ENCODE measurements at regions not wholly inside any gene's neighbourhood (a gene's known extent, or its start where the extent isn't known, plus 50 kb on each side); places are given as distances from the start of the nearest gene placed in this dataset.

- no peak for DNase-seq
These were observed 99.0 kb upstream of the KCNG1 start for GRCh38 chr20:51121901-51122412.

DNA sequence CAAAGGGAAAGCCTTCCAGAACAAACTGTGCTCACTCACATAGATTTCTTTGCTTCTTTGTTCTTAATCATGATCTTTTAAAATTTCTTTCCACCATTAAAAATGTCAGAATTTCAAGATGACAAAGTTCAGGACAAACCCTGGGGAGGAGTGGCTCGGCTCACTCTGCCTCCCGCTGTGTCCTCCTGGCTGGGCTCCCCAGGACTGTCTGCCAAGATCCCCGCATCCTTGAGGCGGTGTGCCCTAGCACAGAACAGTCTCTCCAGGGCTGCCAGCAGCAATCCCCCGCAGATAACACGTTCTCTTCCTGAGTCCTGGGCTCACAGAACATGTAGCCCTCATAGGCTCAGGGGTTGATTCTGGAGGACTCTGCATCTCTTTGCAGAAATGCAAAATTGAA lies 98.4 kb upstream of the KCNG1 start:
- DNase-seq: no peak

GRCh38 chr20:51120868-51121267 lies 98.0 kb upstream of the KCNG1 start:
- no peak for DNase-seq

GRCh38 chr20:51120438-51120837 lies 97.5 kb upstream of the KCNG1 start:
- no peak for DNase-seq

DNA sequence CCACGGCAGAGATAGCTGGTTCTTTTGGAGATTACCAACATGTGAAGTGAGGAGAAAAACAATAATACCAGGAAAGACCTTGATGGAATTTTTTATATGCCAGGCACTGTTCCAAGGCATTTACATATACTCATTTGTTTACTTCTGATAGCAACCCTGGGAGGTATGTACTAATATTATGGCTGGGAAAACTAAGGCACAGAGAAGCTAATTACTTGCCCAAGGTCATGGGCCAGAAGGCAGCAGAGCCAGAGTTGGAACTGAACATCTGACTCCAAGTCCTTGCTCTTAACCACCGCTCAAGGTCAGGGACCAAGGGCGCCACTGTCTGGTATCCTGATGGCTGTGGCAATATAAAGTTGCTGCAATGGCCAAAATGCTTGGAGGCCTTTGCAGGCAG lies 97.0 kb upstream of the KCNG1 start:
- no peak for DNase-seq

DNA sequence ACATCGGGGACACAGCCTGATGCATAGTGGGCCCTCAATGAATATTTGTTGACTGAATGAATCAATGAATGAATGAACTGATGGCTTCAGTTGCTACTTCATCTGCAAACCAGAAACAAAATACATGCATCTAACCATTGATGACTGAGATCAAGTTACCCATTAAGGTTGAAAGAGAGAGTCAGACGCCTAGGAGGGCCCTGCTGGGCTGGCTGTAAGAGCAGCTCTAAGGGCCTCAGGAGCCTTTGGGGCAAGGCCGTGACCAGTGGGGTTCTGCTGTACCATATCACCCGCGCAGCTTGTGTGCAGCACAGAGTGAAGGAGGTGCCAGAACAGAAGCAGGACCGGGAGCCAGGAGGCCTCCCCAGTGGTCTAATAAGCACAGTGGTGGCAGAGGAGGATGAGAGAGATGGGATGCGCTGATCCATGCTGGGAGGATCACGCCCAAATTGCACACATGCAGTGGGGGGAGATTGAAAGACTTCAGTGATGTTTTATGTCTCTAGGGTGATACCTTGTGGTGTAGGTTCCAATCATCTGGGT lies 96.1 kb upstream of the KCNG1 start:
- no peak for DNase-seq

GRCh38 chr20:51118216-51118615 lies 95.3 kb upstream of the KCNG1 start:
- no peak for DNase-seq

GRCh38 chr20:51116765-51117686 lies 94.1 kb upstream of the KCNG1 start:
- no peak for DNase-seq

- DNase-seq: no peak
These were observed 88.4 kb upstream of the KCNG1 start for GRCh38 chr20:51111290-51111689.

DNA sequence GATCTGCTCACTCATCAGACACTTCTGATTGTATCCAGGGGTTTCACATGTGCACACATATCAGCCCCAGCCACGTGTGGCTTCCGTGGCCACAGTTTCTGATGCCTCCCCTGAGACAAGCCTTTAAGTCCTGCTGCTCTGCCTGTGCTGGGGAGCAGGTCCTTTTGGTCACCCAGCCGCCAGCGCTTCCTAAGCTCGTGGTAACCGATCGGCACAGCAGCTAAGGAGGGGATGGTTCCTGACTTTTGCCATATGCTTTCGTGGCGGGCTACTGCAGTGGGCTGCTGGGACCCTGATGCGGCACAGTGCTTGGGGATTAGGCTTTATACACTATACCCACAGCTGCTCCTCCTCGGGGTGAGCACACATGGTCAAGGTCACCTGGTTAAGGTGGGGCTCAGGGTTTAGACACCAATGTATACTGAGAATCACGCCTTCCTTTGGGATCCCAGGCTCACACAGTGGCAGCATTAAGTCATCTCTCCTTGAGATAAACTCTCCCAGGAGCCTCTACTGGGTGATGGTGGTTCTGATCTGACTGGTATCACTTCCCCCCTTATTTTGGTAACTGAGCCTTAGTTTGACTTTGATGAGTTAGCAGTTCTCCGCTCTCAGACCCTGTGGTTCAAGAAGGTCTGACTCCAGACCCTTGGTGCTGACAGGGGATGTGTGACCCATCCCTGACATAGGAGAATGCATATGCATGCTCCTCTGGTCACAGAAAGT lies 85.9 kb upstream of the KCNG1 start:
- no peak for DNase-seq

DNA sequence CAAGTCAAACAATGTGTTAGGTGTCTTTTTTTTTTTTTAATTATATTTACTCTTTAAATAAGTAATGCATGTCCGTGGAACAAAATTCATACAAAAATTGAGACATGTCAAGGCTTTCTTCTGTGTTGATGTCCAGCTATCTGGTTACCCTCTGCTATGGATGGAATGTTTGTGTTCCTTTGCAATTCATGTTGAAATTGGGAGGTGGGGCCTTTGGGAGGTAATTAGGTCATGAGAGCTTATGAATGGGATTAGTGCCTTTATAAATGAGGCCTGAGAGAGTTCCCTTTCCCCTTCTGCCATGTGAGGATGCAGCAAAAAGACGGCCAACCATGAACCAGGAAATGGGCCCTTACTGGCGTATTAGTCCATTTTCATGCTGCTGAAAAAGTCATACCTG lies 83.1 kb upstream of the KCNG1 start:
- no peak for DNase-seq

- DNase-seq: no peak
These were observed 82.3 kb upstream of the KCNG1 start for GRCh38 chr20:51104960-51105920.

- DNase-seq: no peak
These were observed 77.7 kb upstream of the KCNG1 start for GRCh38 chr20:51100617-51101016.

GRCh38 chr20:51098284-51098810 lies 75.4 kb upstream of the KCNG1 start:
- no peak for DNase-seq

GRCh38 chr20:51097351-51098120 lies 74.6 kb upstream of the KCNG1 start:
- no peak for DNase-seq

DNA sequence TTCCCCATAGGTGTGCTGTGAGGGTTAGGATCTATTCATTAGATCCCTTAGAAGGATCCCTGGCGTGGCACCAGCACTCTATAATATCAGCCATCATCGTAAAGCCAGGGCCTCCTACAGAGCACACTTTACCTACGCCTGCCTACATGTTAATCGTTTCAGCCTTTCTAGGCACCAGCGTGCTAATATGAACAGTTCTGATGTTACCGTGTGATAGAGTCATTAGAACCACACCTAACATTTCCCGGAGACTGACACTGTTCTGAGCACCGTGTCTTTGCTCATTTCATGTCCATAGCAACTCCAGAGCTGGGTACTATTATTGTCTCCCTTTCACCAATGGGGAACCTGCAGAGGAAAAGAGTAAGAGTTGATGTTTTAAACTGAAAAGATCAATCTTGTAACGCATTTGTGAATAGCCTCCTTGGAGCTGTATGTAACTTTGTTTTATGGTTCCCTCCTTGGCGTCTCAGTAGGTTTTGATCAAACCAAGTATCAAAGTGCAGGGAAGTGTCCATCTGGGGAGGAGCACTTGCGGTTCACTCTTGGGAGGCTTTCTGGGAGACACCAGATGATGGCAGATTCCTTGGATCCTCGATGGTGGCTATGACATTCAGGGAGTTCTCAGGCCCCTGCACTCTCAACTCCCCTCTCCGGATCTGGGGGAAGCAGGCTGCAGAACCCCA lies 73.8 kb upstream of the KCNG1 start:
- no peak for DNase-seq

GRCh38 chr20:51095633-51096521 lies 73.0 kb upstream of the KCNG1 start:
- no peak for DNase-seq

DNA sequence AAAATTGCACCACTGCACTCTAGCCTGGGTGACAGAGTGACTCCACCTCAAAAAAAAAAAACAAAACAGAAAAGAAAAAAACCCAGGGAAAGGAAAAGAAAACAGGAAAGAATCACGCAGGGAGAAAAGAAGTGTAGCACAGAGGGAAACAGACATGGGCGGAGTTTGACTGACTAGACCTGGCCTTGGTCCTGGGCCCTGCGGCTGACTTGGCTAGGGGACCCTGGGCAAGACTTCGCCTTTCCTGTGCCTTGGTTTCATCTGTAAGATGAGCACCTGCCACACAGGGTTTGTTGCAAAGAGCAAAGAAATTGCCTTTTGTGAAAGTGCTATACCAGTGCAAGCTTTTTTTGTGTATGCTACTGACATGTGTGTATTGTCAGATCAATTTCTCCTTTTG lies 71.3 kb upstream of the KCNG1 start:
- no peak for DNase-seq

- no peak for DNase-seq
These were observed 70.4 kb upstream of the KCNG1 start for GRCh38 chr20:51093240-51093763.

Measured in CD4-positive, alpha-beta T cell treated with Interferon gamma for 1 hour (primary cell).